HEK293 (cell line): ENCODE measurements at regions not wholly inside any gene's neighbourhood (a gene's known extent, or its start where the extent isn't known, plus 50 kb on each side); places are given as distances from the start of the nearest gene placed in this dataset.

ENCODE experiments used
- CTCF ChIP-seq: fragments of 450-650 bp; formaldehyde crosslinking; IDR thresholded peaks from 2 replicates; pipeline ENCODE4 v1.5.1; 2016; ENCODE audit warnings: missing biosample characterization, missing genetic modification characterization
- ZBTB10 ChIP-seq: fragments of 450-650 bp; formaldehyde crosslinking; IDR thresholded peaks from 2 replicates; pipeline ENCODE4 v1.5.1; 2016; ENCODE audit warnings: missing biosample characterization, missing genetic modification characterization
- ZFP41 ChIP-seq: fragments of 450-650 bp; formaldehyde crosslinking; IDR thresholded peaks from 2 replicates; pipeline ENCODE4 v1.5.1; 2016; ENCODE audit warnings: missing biosample characterization, missing genetic modification characterization, borderline replicate concordance
- ZNF214 ChIP-seq: fragments of 450-650 bp; formaldehyde crosslinking; IDR thresholded peaks from 2 replicates; pipeline ENCODE4 v1.5.1; 2017; ENCODE audit warnings: missing biosample characterization, mild to moderate bottlenecking, missing genetic modification characterization, borderline replicate concordance
- ZNF274 ChIP-seq, 2 experiments: fragments of 200-500 bp in 1 of 2; fragments of 450-650 bp in 1 of 2; sonication (Bioruptor generic) in 1 of 2; formaldehyde crosslinking in 1 of 2; IDR thresholded peaks; 2 replicates each; pipeline versions ENCODE4 v1.5.1 to v1.6.1; 2014 to 2016; ENCODE audit warnings: borderline replicate concordance in 1 of 2, inconsistent platforms in 1 of 2, low read length in 1 of 2, missing biosample characterization in 1 of 2, missing genetic modification characterization in 1 of 2
- ZNF571 ChIP-seq: fragments of 450-650 bp; formaldehyde crosslinking; IDR thresholded peaks from 2 replicates; pipeline ENCODE4 v1.5.0; 2017; ENCODE audit warnings: missing biosample characterization, missing genetic modification characterization
- ZNF629 ChIP-seq: fragments of 450-650 bp; formaldehyde crosslinking; IDR thresholded peaks from 2 replicates; pipeline ENCODE4 v1.5.1; 2017; ENCODE audit warnings: missing biosample characterization, missing genetic modification characterization

- TF ChIP-seq ZNF629 (tag by site-specific recombination) (no peak), ZNF214 (tag by site-specific recombination) (no peak), CTCF (no peak), ZFP41 (tag by site-specific recombination) (no peak), ZNF274 (IDR thresholded peaks at IDR 0.05; ENCODE audit: low read length) (no peak), ZNF274 (tag by site-specific recombination; IDR thresholded peaks at IDR 0.05; ENCODE audit: borderline replicate concordance) (no peak), ZBTB10 (tag by site-specific recombination) (no peak), ZNF571 (tag by site-specific recombination) (no peak)
These were observed 156.9 kb upstream of the NR3C1 start for GRCh38 chr5:143560378-143560777.
